B cell (primary cell): ENCODE measurements at regions not wholly inside any gene's neighbourhood (a gene's known extent, or its start where the extent isn't known, plus 50 kb on each side); places are given as distances from the start of the nearest gene placed in this dataset.

Experiments
- ATAC-seq: fragments of 200-7000 bp; cut with Tn5 transposase; one replicate; pipeline ENCODE4 v1.10.0; 2021; ENCODE audit warnings: low read depth, mild to moderate bottlenecking, moderate number of reproducible peaks, moderate library complexity
- CTCF ChIA-PET: fragments of 350-600 bp; sonication (Branson Sonifier 250); formaldehyde crosslinking; loops from one replicate; lab custom pipeline; 2021; ENCODE audit warnings: antibody characterized with exemption, inconsistent platforms; lab: Charles Lee
- POLR2A ChIA-PET: fragments of 350-600 bp; sonication (Branson Sonifier 250); formaldehyde crosslinking; loops from one replicate; lab custom pipeline; 2021; ENCODE audit warnings: antibody characterized with exemption; lab: Charles Lee
- DNase-seq: peaks from one replicate; pipeline ENCODE4 v3.0.0; 2013
- H2AFZ ChIP-seq: 2 replicates; pipeline ENCODE4 v1.6.1; 2012; ENCODE audit warnings: mild to moderate bottlenecking, low read depth, low read length; ENCODE audit not compliant: insufficient read depth, poor library complexity, severe bottlenecking
- H3K27ac ChIP-seq, 2 donors: 1 replicate in 1 of 2; 2 replicates in 1 of 2; pipeline ENCODE4 v1.5.1; 2012 to 2013; ENCODE audit warnings: low read length in 2 of 2, mild to moderate bottlenecking in 2 of 2, moderate library complexity in 1 of 2
- H3K27me3 ChIP-seq, 4 experiments: fragments of 200-600 bp in 1 of 4; sonication (generic) in 1 of 4; replicated peaks in 1 of 4; 1 replicate in 2 of 4; 2 replicates in 2 of 4; pipeline versions ENCODE4 v1.6.1 to v1.7.0; 2013 to 2016; ENCODE audit warnings: low read length in 3 of 4, mild to moderate bottlenecking in 2 of 4, mixed read lengths in 1 of 4, moderate library complexity in 1 of 4; ENCODE audit not compliant: insufficient read depth in 4 of 4, control insufficient read depth in 3 of 4; ENCODE audit errors: control extremely low read depth in 1 of 4
- H3K36me3 ChIP-seq, 2 experiments: replicated peaks in 1 of 2; 1 replicate in 1 of 2; 2 replicates in 1 of 2; pipeline versions ENCODE4 v1.6.1 to v1.7.1; 2013; ENCODE audit warnings: low read length in 1 of 2; ENCODE audit not compliant: insufficient read depth in 2 of 2, control insufficient read depth in 1 of 2; ENCODE audit errors: control extremely low read depth in 1 of 2, extremely low read depth in 1 of 2
- H3K4me1 ChIP-seq, 2 donors: fragments of 200-600 bp in 1 of 2; sonication (generic) in 1 of 2; 1 replicate in 1 of 2; 2 replicates in 1 of 2; pipeline versions ENCODE4 v1.5.1 to v1.6.1; 2013 to 2017; ENCODE audit warnings: low read length in 2 of 2; ENCODE audit not compliant: control insufficient read depth in 2 of 2, insufficient read depth in 2 of 2
- H3K4me2 ChIP-seq: replicated peaks from 2 replicates; pipeline ENCODE3; 2012; ENCODE audit warnings: mild to moderate bottlenecking, low read depth, low read length; ENCODE audit not compliant: poor library complexity, severe bottlenecking
- H3K4me3 ChIP-seq, 5 experiments: fragments of 200-600 bp in 1 of 5; sonication (generic) in 1 of 5; 1 replicate in 3 of 5; 2 replicates in 2 of 5; pipeline versions ENCODE4 v1.5.1 to v1.7.0; 2011 to 2016; ENCODE audit warnings: low read length in 4 of 5, mild to moderate bottlenecking in 4 of 5, low read depth in 2 of 5, control low read depth in 1 of 5, moderate library complexity in 1 of 5; ENCODE audit not compliant: insufficient read depth in 1 of 5; ENCODE audit errors: control extremely low read depth in 1 of 5, extremely low read depth in 1 of 5
- H3K79me2 ChIP-seq: fragments of 200-600 bp; sonication (generic); one replicate; pipeline ENCODE4 v1.6.0; 2016; ENCODE audit warnings: low read length; ENCODE audit not compliant: control insufficient read depth, insufficient read depth
- H3K9ac ChIP-seq: fragments of 200-600 bp; sonication (generic); 2 replicates; pipeline ENCODE4 v1.6.1; 2017; ENCODE audit warnings: mild to moderate bottlenecking, low read length, moderate library complexity
- H3K9me3 ChIP-seq, 3 donors: one replicate each; pipeline versions ENCODE4 v1.6.1 to v1.7.1; 2013; ENCODE audit warnings: low read length in 2 of 3; ENCODE audit not compliant: control insufficient read depth in 2 of 3, insufficient read depth in 1 of 3; ENCODE audit errors: control extremely low read depth in 1 of 3
- H4K20me1 ChIP-seq: 2 replicates; pipeline ENCODE4 v1.6.0; 2012; ENCODE audit warnings: mild to moderate bottlenecking, low read length; ENCODE audit not compliant: insufficient read depth, control insufficient read depth, poor library complexity, severe bottlenecking
- H3K27ac Mint-ChIP-seq: one replicate; pipeline ENCODE4 v1.8.0; 2021; ENCODE audit warnings: mixed read lengths
- H3K27me3 Mint-ChIP-seq: one replicate; pipeline ENCODE4 v1.8.0; 2021; ENCODE audit warnings: mixed read lengths
- H3K4me1 Mint-ChIP-seq: one replicate; pipeline ENCODE4 v1.8.0; 2021; ENCODE audit warnings: mixed read lengths
- H3K4me3 Mint-ChIP-seq: one replicate; pipeline ENCODE4 v1.8.0; 2021; ENCODE audit warnings: mixed read lengths
- H3K9me3 Mint-ChIP-seq: one replicate; pipeline ENCODE4 v1.8.0; 2022; ENCODE audit warnings: mixed read lengths; ENCODE audit not compliant: insufficient read depth
- CTCF ChIP-seq: fragments of 200-600 bp; IDR thresholded peaks from one replicate; pipeline ENCODE4 v1.8.0; 2022; ENCODE audit warnings: antibody characterized with exemption, mild to moderate bottlenecking
- EZH2 ChIP-seq: IDR thresholded peaks from 2 replicates; pipeline ENCODE4 v1.6.1; 2012; ENCODE audit warnings: borderline replicate concordance, low read depth, mild to moderate bottlenecking, moderate library complexity, low read length; ENCODE audit not compliant: insufficient read depth, poor library complexity, severe bottlenecking
- WGBS: methylation state at CpG from one replicate; pipeline ENCODE4 v1.1.5; 2013; ENCODE audit warnings: missing lambda C conversion rate; ENCODE audit not compliant: insufficient coverage; 5-methylcytosine and 5-hydroxymethylcytosine counted together
- intact Hi-C: fragments of 100-400 bp; cut with micrococcal nuclease; formaldehyde crosslinking; loops from one replicate; pipeline ENCODE4 v1.10.0; 2022

DNA sequence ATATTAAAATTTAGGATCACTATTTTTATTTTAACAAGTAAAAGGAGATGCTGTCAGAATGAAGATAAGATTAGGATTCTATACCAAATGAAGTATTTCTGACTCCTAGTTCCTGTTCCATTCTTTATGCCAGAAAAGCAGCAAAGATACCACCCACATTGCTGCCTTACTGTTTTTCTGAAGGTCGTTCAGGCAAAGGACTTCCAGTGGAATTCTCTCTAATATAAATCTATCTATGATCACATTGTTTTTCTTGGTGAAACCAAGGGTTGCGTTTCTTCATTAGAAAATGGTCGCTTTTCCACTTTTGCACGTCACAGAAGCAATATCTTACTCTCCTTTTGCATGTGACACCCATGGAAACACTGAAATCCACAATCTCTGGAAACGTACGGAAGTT lies 594.8 kb upstream of the ADGRL2 start:
- Histone ChIP-seq H3K79me2 (no peaks in the 10 kb centered on the region), H3K9me3 (no peaks in the 10 kb centered on the region), H3K4me2 (no peak overlapping the region), H4K20me1 (no peaks in the 10 kb centered on the region), H3K4me1 (no peaks in the 10 kb centered on the region), H3K27ac (no peak overlapping the region), H3K36me3 (no peaks in the 10 kb centered on the region), H3K27me3 (no peaks in the 10 kb centered on the region), H3K4me3 (no peak overlapping the region), H3K9ac (no peak overlapping the region), H2AFZ (no peak overlapping the region)
- Mint-ChIP-seq H3K4me3 (no peak overlapping the region), H3K4me1 (no peaks in the 10 kb centered on the region), H3K27ac (no peak overlapping the region), H3K27me3 (no peaks in the 10 kb centered on the region), H3K9me3 (no peaks in the 10 kb centered on the region)
- 77% methylated on average over 4 of the region's 6 CpGs for WGBS
- ChIA-PET POLR2A (no interaction called here), CTCF (no interaction called here)
- TF ChIP-seq EZH2, result no peak
- no peak for TF ChIP-seq CTCF
- intact Hi-C loops, result no loop called here
- ATAC-seq (no peak), DNase-seq (no peak)

DNA sequence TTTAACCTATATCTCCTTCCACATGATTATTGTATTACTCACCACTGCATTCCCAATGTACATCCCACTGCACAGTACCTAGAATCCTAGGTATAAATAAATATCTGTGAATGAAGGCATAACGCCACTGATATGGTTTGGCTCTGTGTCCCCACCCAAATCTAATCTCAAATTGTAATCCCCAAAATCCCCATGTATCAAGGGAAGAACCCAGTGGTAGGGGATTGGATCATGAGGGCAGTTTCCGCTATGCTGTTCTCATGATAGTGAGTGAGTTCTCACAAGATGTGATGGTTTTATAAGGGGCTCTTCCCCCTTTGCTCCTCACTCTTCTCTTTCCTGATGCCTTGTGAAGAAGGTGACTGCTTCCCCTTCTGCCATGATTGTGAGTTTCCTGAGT lies 599.0 kb upstream of the ADGRL2 start:
- ChIA-PET POLR2A (no interaction called here), CTCF (no interaction called here)
- Histone ChIP-seq H3K4me3 (no peak overlapping the region), H3K79me2 (no peaks in the 10 kb centered on the region), H3K4me1 (no peaks in the 10 kb centered on the region), H3K4me2 (no peak overlapping the region), H3K9me3 (no peaks in the 10 kb centered on the region), H3K27ac (no peak overlapping the region), H3K36me3 (no peaks in the 10 kb centered on the region), H2AFZ (no peak overlapping the region), H3K27me3 (no peaks in the 10 kb centered on the region), H4K20me1 (no peaks in the 10 kb centered on the region), H3K9ac (no peak overlapping the region)
- WGBS, result no CpG with 5 or more reads among the region's 2 CpGs
- ATAC-seq, result no peak
- no peaks in the 10 kb centered on the region for H3K4me1 Mint-ChIP-seq
- TF ChIP-seq CTCF (no peak), EZH2 (no peak)
- H3K27ac Mint-ChIP-seq, result no peak overlapping the region
- no peak for DNase-seq
- H3K27me3 Mint-ChIP-seq, result no peaks in the 10 kb centered on the region
- intact Hi-C loops, result no loop called here
- no peaks in the 10 kb centered on the region for H3K9me3 Mint-ChIP-seq
- no peak overlapping the region for H3K4me3 Mint-ChIP-seq
